IPS DF 4.7 (cell line): ENCODE measurements at regions not wholly inside any gene's neighbourhood (a gene's known extent, or its start where the extent isn't known, plus 50 kb on each side); places are given as distances from the start of the nearest gene placed in this dataset.

ENCODE experiments used
- DNase-seq: peaks from one replicate; pipeline ENCODE4 v3.0.0-alpha.2; 2013; ENCODE audit warnings: low spot score; ENCODE audit errors: extremely low read depth

- no peak for DNase-seq
Measured at GRCh38 chr2:150787353-150788093, 300.1 kb upstream of the RND3 start.

- no peak for DNase-seq
Measured at GRCh38 chr2:150784389-150784788, 296.9 kb upstream of the RND3 start.

DNA sequence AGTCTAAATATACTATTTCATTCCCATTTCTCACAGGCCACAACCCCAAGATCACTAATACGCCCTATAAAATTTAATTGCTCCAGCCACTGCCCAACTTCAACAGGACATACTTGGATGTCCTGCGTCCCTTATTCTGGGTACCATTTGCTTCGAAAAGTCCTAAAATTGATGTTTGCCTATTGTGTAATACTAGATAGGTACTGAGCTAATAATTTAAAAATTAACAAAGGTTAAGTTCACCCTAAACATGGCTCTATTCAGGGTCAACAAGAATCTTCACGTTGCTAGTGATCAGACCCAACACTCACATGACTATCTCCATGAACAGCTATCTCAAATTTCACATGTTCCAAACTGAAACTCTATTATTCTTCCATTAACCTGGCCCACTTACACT, 296.4 kb upstream of the RND3 start:
- no peak for DNase-seq

DNA sequence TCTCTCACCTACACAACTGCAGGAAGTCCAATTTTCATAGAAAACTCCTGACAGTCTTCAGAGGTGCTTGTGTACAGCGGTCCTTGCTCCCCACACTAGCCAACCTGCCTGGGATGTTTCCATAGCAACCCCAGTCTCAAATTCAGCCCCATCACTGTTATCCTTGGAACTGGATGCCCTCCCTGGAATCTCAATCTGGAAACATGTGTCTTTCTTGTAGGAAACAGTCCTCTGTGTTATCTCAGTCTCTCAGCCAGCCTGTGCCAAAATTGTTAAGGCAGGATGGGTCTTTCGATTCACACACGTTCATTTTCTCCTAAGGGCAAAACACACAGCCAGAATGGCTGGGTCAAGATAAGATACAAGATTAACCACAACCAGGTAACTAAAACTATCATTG, 295.5 kb upstream of the RND3 start:
- no peak for DNase-seq

DNA sequence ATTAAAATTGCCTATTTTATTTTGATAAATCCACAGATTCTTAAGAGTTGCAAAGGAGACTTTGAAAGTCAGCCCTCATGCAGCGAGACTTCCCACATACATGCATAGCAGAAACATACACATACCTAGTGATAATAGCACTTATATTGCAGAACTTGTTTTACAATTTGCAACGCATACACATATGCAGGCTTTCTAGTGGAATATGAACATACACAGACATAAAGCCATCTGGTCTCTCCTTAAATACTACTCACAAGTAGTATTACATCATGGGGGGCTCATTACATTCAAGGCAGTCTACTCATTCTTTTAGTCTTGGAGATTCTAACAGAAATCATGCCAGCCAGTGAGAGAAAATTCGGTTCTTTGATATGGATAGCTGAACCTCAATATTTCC, 295.1 kb upstream of the RND3 start:
- DNase-seq = no peak

DNA sequence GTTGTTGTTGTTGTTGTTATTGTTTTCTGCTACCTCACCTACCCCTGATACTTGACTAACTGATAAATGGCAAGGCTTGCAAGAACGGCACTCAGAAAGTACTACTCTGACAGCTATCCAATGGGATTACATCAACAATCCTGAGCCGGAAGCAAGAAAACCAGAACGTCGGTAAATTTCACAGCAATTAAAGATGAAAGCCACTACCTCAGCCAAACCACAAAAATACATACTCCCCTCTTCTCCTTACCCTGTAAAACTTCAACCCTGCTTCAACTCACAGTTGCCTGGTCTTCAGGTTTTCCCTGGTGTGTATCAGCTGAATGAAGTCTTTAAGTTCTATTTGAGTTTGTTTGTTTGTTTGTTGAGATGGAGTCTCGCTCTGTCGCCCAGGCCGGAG, 293.7 kb upstream of the RND3 start:
- DNase-seq = no peak

- no peak for DNase-seq
Measured at GRCh38 chr2:150778828-150779227, 291.4 kb upstream of the RND3 start.

- DNase-seq = no peak
Measured at GRCh38 chr2:150769421-150769820, 282.0 kb upstream of the RND3 start.

DNA sequence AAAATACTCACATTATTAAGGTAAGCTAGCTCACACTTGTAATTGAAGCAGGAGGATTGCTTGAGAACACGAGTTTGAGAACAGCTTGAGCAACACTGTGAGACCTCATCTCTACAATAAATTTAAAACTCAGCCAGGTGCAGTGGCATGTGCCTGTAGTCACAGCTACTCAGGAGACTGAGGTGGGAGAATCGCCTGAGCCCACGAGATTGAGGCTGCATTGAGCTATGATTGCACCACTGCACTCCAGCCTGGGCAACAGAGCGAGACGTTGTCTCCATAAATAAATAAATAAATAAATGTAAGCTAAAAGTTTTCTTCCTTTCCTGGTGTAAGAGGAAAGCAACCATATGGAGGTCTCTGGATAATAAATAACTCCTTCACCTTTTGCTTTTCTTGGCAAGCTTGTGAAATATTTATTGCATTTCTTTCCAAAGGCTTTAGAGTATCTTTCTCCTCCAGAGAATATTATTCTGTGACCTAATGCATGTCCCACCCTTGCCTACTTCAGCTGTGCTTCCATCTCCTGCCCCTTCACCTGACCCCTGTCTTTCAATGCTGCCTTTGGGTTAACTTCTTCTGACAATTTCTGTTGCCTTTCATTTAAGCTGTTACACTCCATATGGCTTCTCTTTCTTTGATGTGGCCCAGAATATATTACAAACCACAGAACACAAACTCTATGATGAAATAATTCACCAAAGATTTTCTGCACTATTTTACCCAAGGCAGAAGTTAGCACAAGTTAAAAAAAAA, 280.7 kb upstream of the RND3 start:
- no peak for DNase-seq

DNA sequence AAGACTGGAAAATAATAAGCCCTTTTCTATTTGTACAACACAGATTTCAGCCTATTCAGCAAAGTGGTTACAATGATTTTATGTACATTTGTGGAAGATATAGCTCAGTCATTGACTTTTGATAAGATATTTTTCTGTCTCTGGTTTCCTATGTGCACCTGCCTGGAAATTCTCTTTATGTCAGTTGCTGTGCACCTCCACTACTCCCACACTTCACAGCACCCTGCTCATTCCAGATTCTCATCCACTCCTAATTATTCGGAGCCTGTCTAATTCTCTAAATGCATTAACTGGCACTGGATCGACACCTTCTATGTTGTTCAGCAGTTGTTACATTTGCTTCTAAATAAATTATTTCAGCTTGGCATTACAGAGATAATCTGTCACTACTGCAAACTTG, 275.1 kb upstream of the RND3 start:
- DNase-seq = no peak

- no peak for DNase-seq
Measured at GRCh38 chr2:150759531-150759930, 272.1 kb upstream of the RND3 start.

DNA sequence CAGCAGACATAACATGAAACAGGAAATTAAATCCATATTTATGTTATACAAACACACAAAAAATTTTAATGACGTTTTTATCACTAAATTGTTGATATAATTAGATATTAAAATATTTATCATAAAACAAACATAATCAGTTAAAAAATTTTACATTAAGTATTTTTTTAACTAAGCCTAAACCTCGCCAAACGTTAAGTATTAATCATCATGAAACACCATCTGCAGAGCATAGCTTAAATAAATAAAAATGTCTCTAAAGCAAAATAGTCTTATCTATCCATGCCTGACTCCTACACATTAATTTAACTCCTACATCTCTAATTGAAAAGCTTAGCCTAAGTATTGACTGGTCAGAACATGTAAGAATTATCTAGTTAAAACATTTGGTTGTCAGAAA, 271.6 kb upstream of the RND3 start:
- no peak for DNase-seq

DNA sequence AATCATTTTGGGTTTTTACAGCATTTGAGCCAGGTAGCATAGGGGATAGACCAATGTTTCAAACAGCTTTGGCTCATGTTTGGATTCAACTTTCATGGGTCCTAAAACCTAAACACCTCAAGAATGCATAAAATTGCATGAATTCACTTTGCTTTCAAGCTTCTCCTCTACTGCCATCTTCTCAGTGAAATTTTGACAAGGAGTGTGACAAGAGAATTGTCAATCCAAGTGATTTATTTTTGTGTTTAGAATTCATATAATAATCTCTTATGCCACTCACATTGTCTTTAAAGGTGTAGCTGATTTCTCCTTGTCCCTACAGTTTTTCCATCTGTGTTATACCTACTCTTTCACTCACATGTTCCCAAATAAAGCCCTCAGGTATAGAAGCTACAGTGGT, 264.8 kb upstream of the RND3 start:
- DNase-seq = no peak

DNA sequence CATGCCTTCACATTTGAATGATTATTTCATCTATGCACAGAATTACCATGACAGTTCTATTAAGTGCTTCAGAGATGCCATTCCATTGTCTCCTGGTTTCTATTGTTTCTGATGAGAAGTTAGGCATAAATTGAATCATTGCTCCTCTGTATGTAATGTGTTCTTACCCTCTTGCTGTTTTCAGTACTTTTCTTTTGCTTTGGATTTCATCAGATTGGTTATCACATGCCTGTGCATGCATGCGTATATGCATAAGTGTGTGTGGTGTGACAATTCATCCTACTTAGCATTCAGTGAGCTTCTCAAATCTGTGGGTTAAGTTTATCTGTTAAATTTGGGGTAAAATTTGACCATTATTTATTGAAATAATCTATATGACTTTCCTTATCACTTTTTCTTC, 263.3 kb upstream of the RND3 start:
- no peak for DNase-seq

GRCh38 chr2:150742094-150742493, 254.6 kb upstream of the RND3 start:
- DNase-seq = no peak

DNA sequence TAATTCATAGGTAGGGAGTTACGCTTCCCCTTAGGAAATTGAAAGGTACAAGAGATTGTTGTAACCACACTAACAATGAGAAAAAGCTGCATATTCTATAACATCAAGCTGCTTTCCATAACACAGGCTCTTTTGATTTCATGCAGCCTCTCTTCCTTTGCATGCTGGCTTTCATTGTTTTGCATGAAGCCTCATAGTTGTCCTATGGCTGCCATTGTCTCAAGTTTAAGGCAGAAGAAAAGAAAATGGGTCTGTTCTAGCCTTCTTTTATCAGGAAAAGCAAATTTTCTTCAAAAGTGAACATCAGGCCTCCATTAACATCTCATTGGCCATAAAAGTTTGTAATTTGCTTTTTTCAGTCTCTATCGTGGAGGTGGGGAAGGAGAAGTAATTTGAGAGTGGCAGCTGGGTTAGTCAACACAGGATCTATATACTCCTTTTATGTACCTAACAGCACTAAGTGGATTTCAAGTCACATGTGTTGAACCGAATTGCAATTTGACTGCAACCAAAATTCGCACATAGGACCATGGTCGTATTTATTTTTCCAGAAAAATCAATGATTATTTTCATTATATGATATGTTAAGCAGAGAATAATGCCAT, 248.5 kb upstream of the RND3 start:
- peak; percentile 79 for DNase-seq

DNA sequence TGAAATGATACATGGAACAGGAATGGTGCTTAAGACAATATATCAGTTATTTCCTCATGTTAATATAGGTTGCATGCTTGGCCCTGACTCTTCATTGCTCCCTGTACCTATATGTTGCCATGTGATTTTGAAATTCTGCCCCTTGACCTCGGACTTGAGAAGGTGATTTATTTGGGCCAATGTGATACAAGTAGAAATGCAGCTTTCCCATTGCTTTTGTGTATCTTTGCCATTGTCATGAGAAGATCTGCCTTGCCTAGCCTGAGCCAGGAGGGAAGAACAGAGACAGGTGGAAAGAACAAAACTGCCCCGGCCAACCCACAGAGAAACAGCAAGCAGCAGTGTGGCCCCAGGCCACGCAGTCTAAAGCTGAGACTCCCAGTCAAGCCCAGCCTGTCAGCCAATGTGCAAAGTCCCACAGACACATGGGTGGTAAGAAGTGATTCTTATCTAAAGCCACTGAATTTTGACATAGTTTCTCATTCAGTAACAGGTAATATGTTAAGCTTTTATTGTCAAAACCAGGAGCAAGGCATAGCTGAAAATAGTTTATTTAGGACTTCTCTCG, 245.7 kb upstream of the RND3 start:
- no peak for DNase-seq

- no peak for DNase-seq
Measured at GRCh38 chr2:150732491-150732890, 245.0 kb upstream of the RND3 start.

GRCh38 chr2:150732064-150732463, 244.6 kb upstream of the RND3 start:
- no peak for DNase-seq

DNA sequence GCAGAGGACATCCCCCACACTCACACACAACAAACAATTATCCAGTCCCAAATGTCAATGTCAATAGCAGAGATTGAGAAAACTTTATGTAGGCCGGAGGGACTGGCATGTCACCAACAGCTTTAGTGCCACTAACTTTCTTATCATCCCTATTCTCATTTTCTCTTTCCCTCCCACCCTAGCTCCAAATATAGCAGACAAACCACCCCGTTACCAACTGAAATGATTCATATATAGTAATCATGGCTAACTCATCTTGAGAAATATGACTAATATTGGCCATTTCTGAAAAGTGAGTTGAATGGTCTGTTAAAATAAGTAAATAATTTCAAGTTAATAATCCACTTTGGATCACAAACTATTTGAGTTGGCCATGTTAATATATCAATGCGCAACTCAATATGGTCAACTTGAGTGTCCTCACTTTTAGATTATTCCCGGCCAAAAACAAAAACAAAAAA, 242.1 kb upstream of the RND3 start:
- DNase-seq = no peak

DNA sequence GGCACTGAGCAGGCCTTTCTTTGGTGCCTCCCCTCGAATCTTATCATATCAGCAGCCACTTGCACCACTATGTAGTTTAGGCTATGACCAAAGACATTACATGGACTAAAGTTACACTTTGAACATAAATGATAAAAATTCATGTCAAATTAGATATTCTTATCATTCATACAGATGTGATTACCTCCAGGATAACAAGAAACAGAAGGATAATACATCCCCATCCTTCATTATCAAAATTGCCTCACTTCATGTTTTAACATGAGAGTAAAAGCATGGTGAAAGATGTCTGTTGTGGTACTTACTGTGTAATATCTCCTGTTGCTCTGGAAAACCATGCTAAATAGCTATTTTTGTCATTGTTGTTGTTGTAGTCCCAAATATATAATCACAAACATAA, 230.8 kb upstream of the RND3 start:
- no peak for DNase-seq

DNA sequence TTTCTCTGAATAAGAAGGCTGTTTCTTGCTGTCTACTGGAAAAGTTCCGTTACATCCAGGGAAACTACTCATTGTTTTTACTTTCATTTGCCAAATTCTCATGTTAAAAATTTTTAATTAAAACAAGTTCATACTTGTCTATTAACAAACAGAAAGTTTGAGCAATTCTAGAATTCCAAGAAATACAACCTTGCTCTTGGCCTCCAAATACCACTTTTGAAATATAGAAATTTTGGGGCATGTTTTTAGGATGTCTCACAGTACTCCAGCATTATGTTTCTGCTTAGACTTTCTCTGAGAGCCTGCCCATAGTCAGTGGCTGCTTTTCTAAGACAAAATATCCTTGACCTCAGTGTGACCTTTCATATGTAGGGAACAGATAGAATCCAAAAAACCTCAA, 228.7 kb upstream of the RND3 start:
- no peak for DNase-seq
